Breast epithelium (tissue), 3 donors: ENCODE measurements at regions not wholly inside any gene's neighbourhood (a gene's known extent, or its start where the extent isn't known, plus 50 kb on each side); places are given as distances from the start of the nearest gene placed in this dataset.

Experiments used
- CTCF ChIP-seq, 3 donors: fragments of 450-650 bp; IDR thresholded peaks; one replicate each; pipeline ENCODE4 v1.5.1; 2016 to 2017; ENCODE audit warnings: antibody characterized with exemption in 3 of 3, mild to moderate bottlenecking in 3 of 3, moderate library complexity in 3 of 3
- POLR2AphosphoS5 ChIP-seq, 3 donors: sonication (generic); formaldehyde crosslinking; IDR thresholded peaks; one replicate each; pipeline ENCODE4 v1.6.1; 2017; ENCODE audit warnings: antibody characterized with exemption in 3 of 3

GRCh38 chr2:142294225-142294624 is 163.4 kb upstream of the LRP1B start:
- no peak for TF ChIP-seq POLR2AphosphoS5 (IDR thresholded peaks at IDR 0.05)
- TF ChIP-seq CTCF (IDR thresholded peaks at IDR 0.05), result no peak
